ENCODE measurements at regions not wholly inside any gene's neighbourhood (a gene's known extent, or its start where the extent isn't known, plus 50 kb on each side); places are given as distances from the start of the nearest gene placed in this dataset.

DNA sequence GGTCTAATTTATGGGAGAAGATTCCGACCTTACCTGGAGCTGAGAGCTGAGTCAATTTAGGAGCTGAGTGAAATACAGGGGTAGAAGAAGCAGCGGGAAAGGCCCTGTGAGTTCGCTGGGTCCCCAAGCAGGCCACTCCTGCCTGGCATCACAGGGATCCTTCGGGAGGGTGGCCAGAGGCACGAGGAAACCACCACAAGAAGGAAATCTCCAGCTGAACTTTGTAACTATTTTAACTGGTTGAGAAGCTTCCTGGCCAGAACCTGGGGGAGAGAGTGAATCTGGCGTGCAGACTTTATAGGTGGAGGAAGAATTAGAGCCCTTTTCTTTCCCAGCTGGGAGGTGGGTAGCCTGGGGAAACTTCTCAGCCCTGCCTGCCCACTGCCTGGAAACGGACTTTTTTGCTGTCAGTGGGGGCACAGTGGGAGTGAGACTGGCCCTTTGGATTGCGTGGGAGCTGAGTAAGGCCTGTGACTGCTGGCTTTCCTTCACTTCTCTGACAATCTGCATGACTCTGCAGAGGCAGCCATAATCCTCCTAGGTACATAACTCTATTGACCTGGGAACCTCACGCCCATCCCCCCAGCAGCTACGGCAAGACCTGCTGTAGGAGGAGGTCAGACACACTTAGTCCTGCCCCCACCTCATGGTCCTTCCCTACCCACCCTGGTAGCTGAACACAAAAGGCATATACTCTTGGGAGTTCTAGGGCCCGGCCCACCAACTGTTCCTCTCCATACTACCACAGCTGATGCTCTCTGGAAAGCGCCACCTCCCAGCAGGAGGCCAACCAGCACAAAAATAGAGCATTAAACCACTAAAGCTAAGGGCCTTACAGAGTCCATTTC, 340.7 kb downstream of the CNTN3 start:
- no peak overlapping the region for H3K27ac Mint-ChIP-seq
- H3K27me3 ChIP-seq (ENCODE audit: control insufficient read depth in 2 of 2, insufficient read depth in 2 of 2, low read length in 2 of 2) = no peaks in the 10 kb centered on the region
- no peaks in the 10 kb centered on the region for H3K36me3 Mint-ChIP-seq
- H3K4me3 ChIP-seq (replicated peaks in 1 of 3; ENCODE audit: low read depth in 2 of 3, low read length in 3 of 3) = no peak overlapping the region
- H3K9me3 ChIP-seq (replicated peaks in 1 of 2; ENCODE audit: control insufficient read depth in 1 of 2, insufficient read depth in 1 of 2, low read length in 2 of 2) = no peaks in the 10 kb centered on the region
- no peaks in the 10 kb centered on the region for H4K20me1 ChIP-seq (ENCODE audit: insufficient read depth, low read length)
- H3K9me3 Mint-ChIP-seq = peaks cover 0 to 11% (median 3%) of the 10 kb centered on the region in 7 donors
- intact Hi-C loops (cut with micrococcal nuclease) = no loop called here
- no peaks in the 10 kb centered on the region for H3K4me1 ChIP-seq (ENCODE audit: control insufficient read depth in 1 of 2, insufficient read depth in 2 of 2, low read length in 2 of 2)
- TF ChIP-seq, protein P1, sequence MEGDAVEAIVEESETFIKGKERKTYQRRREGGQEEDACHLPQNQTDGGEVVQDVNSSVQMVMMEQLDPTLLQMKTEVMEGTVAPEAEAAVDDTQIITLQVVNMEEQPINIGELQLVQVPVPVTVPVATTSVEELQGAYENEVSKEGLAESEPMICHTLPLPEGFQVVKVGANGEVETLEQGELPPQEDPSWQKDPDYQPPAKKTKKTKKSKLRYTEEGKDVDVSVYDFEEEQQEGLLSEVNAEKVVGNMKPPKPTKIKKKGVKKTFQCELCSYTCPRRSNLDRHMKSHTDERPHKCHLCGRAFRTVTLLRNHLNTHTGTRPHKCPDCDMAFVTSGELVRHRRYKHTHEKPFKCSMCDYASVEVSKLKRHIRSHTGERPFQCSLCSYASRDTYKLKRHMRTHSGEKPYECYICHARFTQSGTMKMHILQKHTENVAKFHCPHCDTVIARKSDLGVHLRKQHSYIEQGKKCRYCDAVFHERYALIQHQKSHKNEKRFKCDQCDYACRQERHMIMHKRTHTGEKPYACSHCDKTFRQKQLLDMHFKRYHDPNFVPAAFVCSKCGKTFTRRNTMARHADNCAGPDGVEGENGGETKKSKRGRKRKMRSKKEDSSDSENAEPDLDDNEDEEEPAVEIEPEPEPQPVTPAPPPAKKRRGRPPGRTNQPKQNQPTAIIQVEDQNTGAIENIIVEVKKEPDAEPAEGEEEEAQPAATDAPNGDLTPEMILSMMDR (IDR thresholded peaks at IDR 0.05) = no peak
- no peak overlapping the region for H3K4me3 Mint-ChIP-seq
- no peak overlapping the region for H3K9ac ChIP-seq (ENCODE audit: insufficient read depth, low read length, poor library complexity, severe bottlenecking)
- H3K27me3 Mint-ChIP-seq (ENCODE audit: low read depth in 3 of 3) = peaks cover 0 to 3% (median 1%) of the 10 kb centered on the region in 3 donors
- H3K27ac ChIP-seq (ENCODE audit: low read depth in 1 of 2, low read length in 2 of 2) = no peak overlapping the region
- no peak overlapping the region for H2AFZ ChIP-seq (ENCODE audit: insufficient read depth, low read depth, low read length, poor library complexity, severe bottlenecking)
- H3K36me3 ChIP-seq (replicated peaks in 1 of 2; ENCODE audit: control insufficient read depth in 1 of 2, insufficient read depth in 2 of 2, low read length in 2 of 2) = no peaks in the 10 kb centered on the region
- 83% methylated on average over 6 of the region's 12 CpGs for WGBS (ENCODE audit: insufficient coverage)
- DNase-seq = no peak
- no peak overlapping the region for H3K4me2 ChIP-seq (replicated peaks; ENCODE audit: extremely low read depth, low read length, poor library complexity, severe bottlenecking)
- no peaks in the 10 kb centered on the region for H3K79me2 ChIP-seq (ENCODE audit: insufficient read depth, low read length)
- no peaks in the 10 kb centered on the region for H3K4me1 Mint-ChIP-seq

DNA sequence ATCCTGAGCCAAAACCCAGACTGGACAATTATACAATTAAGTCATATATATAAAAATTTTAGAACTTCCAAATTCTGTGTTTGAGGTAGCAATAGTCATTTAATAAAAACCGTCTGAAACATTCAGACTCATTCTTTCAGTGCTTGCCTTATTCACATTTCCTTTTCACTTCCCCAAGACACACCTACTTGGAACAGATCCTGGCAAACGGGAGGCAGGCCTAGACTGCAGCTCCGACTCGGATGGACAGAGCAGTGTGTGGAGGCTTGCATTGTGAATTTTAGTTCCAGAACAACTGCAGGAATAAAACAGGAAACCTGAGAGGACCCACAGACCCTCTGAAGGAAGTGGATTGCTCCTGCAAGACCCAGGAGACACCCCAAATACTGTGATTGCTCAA, 341.4 kb downstream of the CNTN3 start:
- Histone ChIP-seq H3K79me2 (ENCODE audit: insufficient read depth, low read length) (no peaks in the 10 kb centered on the region), H3K9me3 (replicated peaks in 1 of 2; ENCODE audit: control insufficient read depth in 1 of 2, insufficient read depth in 1 of 2, low read length in 2 of 2) (no peaks in the 10 kb centered on the region), H3K9ac (ENCODE audit: insufficient read depth, low read length, poor library complexity, severe bottlenecking) (no peak overlapping the region), H3K4me1 (ENCODE audit: control insufficient read depth in 1 of 2, insufficient read depth in 2 of 2, low read length in 2 of 2) (no peaks in the 10 kb centered on the region), H3K27me3 (ENCODE audit: control insufficient read depth in 2 of 2, insufficient read depth in 2 of 2, low read length in 2 of 2) (no peaks in the 10 kb centered on the region), H2AFZ (ENCODE audit: insufficient read depth, low read depth, low read length, poor library complexity, severe bottlenecking) (no peak overlapping the region), H3K4me3 (replicated peaks in 1 of 3; ENCODE audit: low read depth in 2 of 3, low read length in 3 of 3) (no peak overlapping the region), H3K4me2 (replicated peaks; ENCODE audit: extremely low read depth, low read length, poor library complexity, severe bottlenecking) (no peak overlapping the region), H3K27ac (ENCODE audit: low read depth in 1 of 2, low read length in 2 of 2) (no peak overlapping the region), H3K36me3 (replicated peaks in 1 of 2; ENCODE audit: control insufficient read depth in 1 of 2, insufficient read depth in 2 of 2, low read length in 2 of 2) (no peaks in the 10 kb centered on the region), H4K20me1 (ENCODE audit: insufficient read depth, low read length) (no peaks in the 10 kb centered on the region)
- TF ChIP-seq, protein P1 (IDR thresholded peaks at IDR 0.05) = no peak
- Mint-ChIP-seq H3K27me3 (ENCODE audit: low read depth in 3 of 3) (peaks cover 0 to 3% (median 1%) of the 10 kb centered on the region in 3 donors), H3K9me3 (peaks cover 0 to 6% (median 3%) of the 10 kb centered on the region in 7 donors), H3K27ac (no peak overlapping the region), H3K4me3 (no peak overlapping the region), H3K36me3 (no peaks in the 10 kb centered on the region), H3K4me1 (no peaks in the 10 kb centered on the region)
- no peak for DNase-seq
- intact Hi-C loops (cut with micrococcal nuclease) = no loop called here
- 67% methylated on average over 2 of the region's 4 CpGs for WGBS (ENCODE audit: insufficient coverage)

Measured in CD14-positive monocyte (primary cell).